Progenitor cell of endocrine pancreas (in vitro differentiated cells): ENCODE measurements at regions not wholly inside any gene's neighbourhood (a gene's known extent, or its start where the extent isn't known, plus 50 kb on each side); places are given as distances from the start of the nearest gene placed in this dataset.
A peak's percentile ranks its signal among the peaks of the same experiment; 100 is the strongest.
"Not testable (repeated sequence)": the region's sequence is repeated elsewhere in the genome, so short reads cannot be mapped to it uniquely, and the experiment has no call there.

Experiments
- DNase-seq: peaks from one replicate; pipeline ENCODE4 v3.0.0; 2021; ENCODE audit warnings: low spot score; ENCODE audit not compliant: unreplicated experiment
- H3K27ac Mint-ChIP-seq: 2 replicates; pipeline ENCODE4 v1.8.0; 2021; ENCODE audit warnings: mild to moderate bottlenecking, moderate library complexity, mixed read lengths
- H3K27me3 Mint-ChIP-seq: 2 replicates; pipeline ENCODE4 v1.8.0; 2021; ENCODE audit warnings: mixed read lengths
- H3K36me3 Mint-ChIP-seq: 2 replicates; pipeline ENCODE4 v1.8.0; 2022; ENCODE audit warnings: mixed read lengths; ENCODE audit not compliant: insufficient read depth
- H3K4me1 Mint-ChIP-seq: 2 replicates; pipeline ENCODE4 v1.8.0; 2021; ENCODE audit warnings: low read depth, mixed read lengths
- H3K4me3 Mint-ChIP-seq: 2 replicates; pipeline ENCODE4 v1.8.0; 2021; ENCODE audit warnings: low read depth, mild to moderate bottlenecking, moderate library complexity, mixed read lengths
- H3K9me3 Mint-ChIP-seq: 2 replicates; pipeline ENCODE4 v1.8.0; 2021; ENCODE audit warnings: low read depth, mixed read lengths
- TF ChIP-seq, protein P1 (sequence below): fragments of 200-600 bp; sonication (generic); IDR thresholded peaks from one replicate; pipeline ENCODE4 v1.5.0; 2021; ENCODE audit warnings: antibody characterized with exemption, mild to moderate bottlenecking; ENCODE audit not compliant: unreplicated experiment

DNA sequence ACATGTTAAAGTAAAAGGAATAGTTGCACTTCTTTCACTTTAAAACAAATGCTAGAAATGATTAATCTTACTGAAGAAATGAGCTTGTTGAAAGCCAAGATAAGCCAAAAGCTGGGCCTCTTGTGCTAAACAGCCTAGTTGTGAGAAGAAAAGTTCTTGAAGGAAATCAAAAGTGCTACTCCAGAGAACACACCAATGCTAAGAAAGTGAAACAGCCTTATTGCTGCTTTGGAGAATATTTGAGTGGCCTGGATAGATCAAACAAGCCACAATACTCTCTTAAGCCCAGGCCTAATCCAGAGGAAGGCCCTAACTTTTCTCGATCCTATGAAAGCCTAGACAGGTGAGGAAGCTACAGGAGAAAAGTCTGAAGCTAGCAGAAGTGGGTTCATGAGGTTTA lies 967.9 kb upstream of the INTU start:
- no peak for DNase-seq
- Mint-ChIP-seq H3K27ac (no peak overlapping the region), H3K4me3 (no peak overlapping the region), H3K27me3 (no peaks in the 10 kb centered on the region), H3K36me3 (no peaks in the 10 kb centered on the region), H3K4me1 (peaks cover 2% of the 10 kb centered on the region), H3K9me3 (no peaks in the 10 kb centered on the region)
- TF ChIP-seq, protein P1, sequence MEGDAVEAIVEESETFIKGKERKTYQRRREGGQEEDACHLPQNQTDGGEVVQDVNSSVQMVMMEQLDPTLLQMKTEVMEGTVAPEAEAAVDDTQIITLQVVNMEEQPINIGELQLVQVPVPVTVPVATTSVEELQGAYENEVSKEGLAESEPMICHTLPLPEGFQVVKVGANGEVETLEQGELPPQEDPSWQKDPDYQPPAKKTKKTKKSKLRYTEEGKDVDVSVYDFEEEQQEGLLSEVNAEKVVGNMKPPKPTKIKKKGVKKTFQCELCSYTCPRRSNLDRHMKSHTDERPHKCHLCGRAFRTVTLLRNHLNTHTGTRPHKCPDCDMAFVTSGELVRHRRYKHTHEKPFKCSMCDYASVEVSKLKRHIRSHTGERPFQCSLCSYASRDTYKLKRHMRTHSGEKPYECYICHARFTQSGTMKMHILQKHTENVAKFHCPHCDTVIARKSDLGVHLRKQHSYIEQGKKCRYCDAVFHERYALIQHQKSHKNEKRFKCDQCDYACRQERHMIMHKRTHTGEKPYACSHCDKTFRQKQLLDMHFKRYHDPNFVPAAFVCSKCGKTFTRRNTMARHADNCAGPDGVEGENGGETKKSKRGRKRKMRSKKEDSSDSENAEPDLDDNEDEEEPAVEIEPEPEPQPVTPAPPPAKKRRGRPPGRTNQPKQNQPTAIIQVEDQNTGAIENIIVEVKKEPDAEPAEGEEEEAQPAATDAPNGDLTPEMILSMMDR: no peak

DNA sequence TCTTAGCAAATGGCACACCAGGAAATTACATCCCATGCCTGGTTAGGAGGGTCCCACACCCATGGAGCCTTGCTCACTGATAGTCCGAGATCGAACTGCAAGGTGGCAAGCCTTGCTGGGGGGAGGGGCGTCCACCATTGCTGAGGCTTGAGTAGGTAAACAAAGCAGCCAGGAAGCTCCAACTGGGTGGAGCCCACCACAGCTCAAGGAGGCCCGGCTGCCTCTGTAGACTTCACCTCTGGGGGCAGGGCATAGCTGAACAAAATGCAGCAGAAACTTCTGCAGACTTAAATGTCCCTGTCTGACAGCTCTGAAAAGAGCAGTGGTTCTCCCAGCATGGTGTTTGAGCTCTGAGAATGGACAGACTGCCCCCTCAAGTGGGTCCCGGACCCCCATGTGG lies 962.7 kb upstream of the INTU start:
- DNase-seq, H3K36me3 Mint-ChIP-seq: not testable (repeated sequence)

DNA sequence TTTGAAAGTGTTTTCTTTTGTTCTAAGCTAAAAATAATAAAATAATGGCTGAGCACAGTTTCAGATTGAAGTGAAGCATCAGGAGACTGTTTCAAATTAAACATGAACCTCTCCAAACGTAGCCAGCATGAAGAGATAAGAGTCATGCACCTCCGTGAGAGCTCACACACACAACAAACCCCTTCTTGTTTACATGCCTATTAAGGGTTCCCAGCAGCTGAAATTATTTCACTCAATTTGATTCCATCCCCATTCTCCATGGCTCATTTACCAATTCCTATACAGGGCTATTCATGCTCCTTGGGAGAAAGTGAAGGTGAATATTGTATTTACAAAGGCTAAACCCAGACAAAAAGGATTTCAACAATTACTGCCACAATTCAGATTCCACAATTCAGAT lies 954.1 kb upstream of the INTU start:
- H3K4me3 Mint-ChIP-seq: no peak overlapping the region
- H3K4me1 Mint-ChIP-seq: peaks cover 5% of the 10 kb centered on the region
- no peaks in the 10 kb centered on the region for H3K36me3 Mint-ChIP-seq
- peak overlapping the region; percentile 69 for H3K27ac Mint-ChIP-seq
- DNase-seq: no peak
- H3K27me3 Mint-ChIP-seq: no peaks in the 10 kb centered on the region
- no peaks in the 10 kb centered on the region for H3K9me3 Mint-ChIP-seq
- TF ChIP-seq, protein P1: no peak

More for the DNA sequence above, 962.7 kb upstream of the INTU start:
- not testable (repeated sequence) for H3K4me3 Mint-ChIP-seq, H3K27me3 Mint-ChIP-seq, H3K27ac Mint-ChIP-seq, H3K4me1 Mint-ChIP-seq
- peaks cover 12% of the 10 kb centered on the region for H3K9me3 Mint-ChIP-seq

DNA sequence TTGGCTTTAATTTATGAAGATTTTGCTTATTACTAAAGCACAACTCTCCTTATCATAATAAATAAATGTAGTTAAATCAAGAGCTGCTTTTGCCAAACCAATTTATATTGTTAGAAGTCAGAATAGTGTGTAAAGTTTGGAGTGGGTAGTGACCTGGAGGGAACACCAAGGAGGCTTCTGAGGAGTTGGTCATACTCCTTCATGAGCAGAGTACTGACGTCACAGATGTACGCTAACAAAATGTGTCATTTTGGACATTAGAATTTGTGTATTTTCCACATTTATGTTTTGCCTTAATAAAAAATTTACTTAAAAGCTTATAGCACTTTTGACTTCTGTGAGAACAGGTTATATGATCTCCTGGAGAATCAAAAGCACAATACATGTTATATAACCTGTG lies 953.5 kb upstream of the INTU start:
- no peaks in the 10 kb centered on the region for H3K36me3 Mint-ChIP-seq
- no peaks in the 10 kb centered on the region for H3K27me3 Mint-ChIP-seq
- no peak overlapping the region for H3K27ac Mint-ChIP-seq
- H3K4me3 Mint-ChIP-seq: no peak overlapping the region
- TF ChIP-seq, protein P1: no peak
- no peaks in the 10 kb centered on the region for H3K9me3 Mint-ChIP-seq
- peaks cover 5% of the 10 kb centered on the region for H3K4me1 Mint-ChIP-seq
- DNase-seq: no peak

DNA sequence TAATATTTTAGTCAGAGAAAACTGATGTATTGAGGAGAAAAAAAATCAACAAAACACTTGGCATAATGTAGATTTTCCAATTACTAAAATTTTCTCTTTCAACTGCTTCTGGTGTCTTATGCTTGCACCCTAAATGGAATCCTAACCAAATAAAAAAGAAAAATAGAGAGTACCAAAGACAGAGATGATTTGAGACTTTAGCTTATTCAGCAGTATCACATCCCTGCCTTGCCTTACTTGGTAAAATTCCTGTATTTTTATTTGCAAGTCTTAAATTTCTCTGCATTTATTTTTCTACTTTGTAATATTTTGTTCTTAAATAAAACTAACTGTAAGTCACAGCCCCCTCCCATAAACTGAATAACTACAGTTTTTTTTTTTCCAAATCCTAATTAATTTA lies 950.5 kb upstream of the INTU start:
- Mint-ChIP-seq H3K27me3 (no peaks in the 10 kb centered on the region), H3K9me3 (no peaks in the 10 kb centered on the region), H3K27ac (no peak overlapping the region), H3K4me1 (peaks cover 5% of the 10 kb centered on the region), H3K4me3 (no peak overlapping the region), H3K36me3 (no peaks in the 10 kb centered on the region)
- TF ChIP-seq, protein P1: no peak
- no peak for DNase-seq

DNA sequence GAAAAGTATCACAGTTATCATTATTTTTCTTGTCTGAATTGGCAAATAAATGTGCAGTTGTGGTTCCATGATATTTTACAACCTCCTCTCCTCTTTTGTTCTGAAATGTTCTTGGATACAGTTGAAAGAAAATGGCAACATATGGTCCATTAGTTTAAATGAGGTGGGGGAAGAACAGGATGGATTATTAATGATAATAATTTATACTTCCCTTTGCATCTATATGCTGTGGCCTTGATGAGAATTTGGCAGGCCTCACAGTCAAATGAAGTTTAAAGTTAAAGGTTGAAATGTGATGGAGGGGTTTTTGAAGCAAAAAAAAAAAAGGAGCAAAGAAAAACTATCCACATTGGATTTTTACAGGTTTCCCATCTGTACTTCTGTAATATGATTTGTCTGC lies 946.3 kb upstream of the INTU start:
- TF ChIP-seq, protein P1: no peak

More for the DNA sequence above, 946.3 kb upstream of the INTU start:
- H3K4me3 Mint-ChIP-seq: no peak overlapping the region
- no peak for DNase-seq
- no peak overlapping the region for H3K27ac Mint-ChIP-seq
- H3K9me3 Mint-ChIP-seq: no peaks in the 10 kb centered on the region
- H3K36me3 Mint-ChIP-seq: no peaks in the 10 kb centered on the region
- no peaks in the 10 kb centered on the region for H3K4me1 Mint-ChIP-seq
- H3K27me3 Mint-ChIP-seq: no peaks in the 10 kb centered on the region
